HG03520 (cell line): ENCODE measurements at regions not wholly inside any gene's neighbourhood (a gene's known extent, or its start where the extent isn't known, plus 50 kb on each side); places are given as distances from the start of the nearest gene placed in this dataset.
"Not testable (repeated sequence)": the region's sequence is repeated elsewhere in the genome, so short reads cannot be mapped to it uniquely, and the experiment has no call there.

Experiments
- ATAC-seq: cut with Tn5 transposase; IDR thresholded peaks from one replicate; pipeline ENCODE4 v1.9.1; 2021; ENCODE audit warnings: mild to moderate bottlenecking, moderate library complexity; ENCODE audit not compliant: unreplicated experiment

- ATAC-seq = no peak
Observed at GRCh38 chr9:34907044-34907443, 51.0 kb upstream of the PHF24 start.

- peak; percentile 68 for ATAC-seq
Observed at GRCh38 chr9:34899535-34900158, 58.4 kb upstream of the PHF24 start.

GRCh38 chr9:34898846-34899245, 59.2 kb upstream of the PHF24 start:
- no peak for ATAC-seq

- ATAC-seq = no peak
Observed at GRCh38 chr9:34896112-34896511, 62.0 kb upstream of the PHF24 start.

GRCh38 chr9:34892886-34893285, 65.2 kb upstream of the PHF24 start:
- no peak for ATAC-seq

- no peak for ATAC-seq
Observed at GRCh38 chr9:34891386-34891785, 66.7 kb upstream of the PHF24 start.

GRCh38 chr9:34887841-34888240, 70.2 kb upstream of the PHF24 start:
- ATAC-seq = no peak

- ATAC-seq = no peak
Observed at GRCh38 chr9:34884747-34885189, 73.3 kb upstream of the PHF24 start.

GRCh38 chr9:34876096-34876495, 82.0 kb upstream of the PHF24 start:
- ATAC-seq = no peak

GRCh38 chr9:34869390-34869789, 88.7 kb upstream of the PHF24 start:
- no peak for ATAC-seq

GRCh38 chr9:34866614-34867013, 91.5 kb upstream of the PHF24 start:
- no peak for ATAC-seq

GRCh38 chr9:34863426-34863825, 94.7 kb upstream of the PHF24 start:
- no peak for ATAC-seq

GRCh38 chr9:34862836-34863235, 95.2 kb upstream of the PHF24 start:
- no peak for ATAC-seq

- no peak for ATAC-seq
Observed at GRCh38 chr9:34862043-34862442, 96.0 kb upstream of the PHF24 start.

GRCh38 chr9:34855016-34855415, 103.1 kb upstream of the PHF24 start:
- ATAC-seq = not testable (repeated sequence)

GRCh38 chr9:34830068-34830467, 120.1 kb upstream of the CCL21 start:
- ATAC-seq = no peak

- ATAC-seq = no peak
Observed at GRCh38 chr9:34826999-34827538, 117.1 kb upstream of the CCL21 start.

GRCh38 chr9:34825775-34826174, 115.8 kb upstream of the CCL21 start:
- ATAC-seq = no peak

- no peak for ATAC-seq
Observed at GRCh38 chr9:34823778-34824177, 113.8 kb upstream of the CCL21 start.

GRCh38 chr9:34810187-34810524, 100.2 kb upstream of the CCL21 start:
- ATAC-seq = no peak

GRCh38 chr9:34809504-34810186, 99.7 kb upstream of the CCL21 start:
- ATAC-seq = no peak

GRCh38 chr9:34802916-34803315, 93.0 kb upstream of the CCL21 start:
- ATAC-seq = no peak

GRCh38 chr9:34797367-34797766, 87.4 kb upstream of the CCL21 start:
- no peak for ATAC-seq
